HepG2 (cell line): ENCODE measurements at regions not wholly inside any gene's neighbourhood (a gene's known extent, or its start where the extent isn't known, plus 50 kb on each side); places are given as distances from the start of the nearest gene placed in this dataset.

Experiments
- ATAC-seq: fragments of 200-7000 bp; cut with Tn5 transposase; 3 replicates; pipeline ENCODE4 v1.9.1; 2020; ENCODE audit warnings: mild to moderate bottlenecking, moderate library complexity
- BruUV-seq: library from RNA; stranded (reverse); fragments of 400-500 nt; replicated peaks from 2 replicates; lab custom pipeline; 2021; lab: Mats Ljungman, UMichigan
- CTCF ChIA-PET: fragments of 300-600 bp; formaldehyde crosslinking; extraction: SDS; loops from one replicate; lab custom pipeline; 2021; ENCODE audit warnings: low total read pairs, inconsistent platforms, low intra/inter-chr PET ratio; lab: Yijun Ruan, JAX
- POLR2A ChIA-PET: fragments of 350-600 bp; sonication (Branson Sonifier 250); formaldehyde crosslinking; loops from one replicate; lab custom pipeline; 2020; ENCODE audit warnings: antibody characterized with exemption, inconsistent platforms; lab: Yijun Ruan, JAX
- DNase-seq: peaks from one replicate; pipeline ENCODE4 v3.0.0-alpha.2; 2015; ENCODE audit warnings: low spot score
- FAIRE-seq: peaks from 3 replicates; lab custom pipeline; 2011; peaks lifted over from hg19 to GRCh38; lab: Jason Lieb, UNC
- H2AFZ ChIP-seq: one replicate; pipeline ENCODE4 v1.6.1; 2011; ENCODE audit warnings: low read length, inconsistent platforms
- H3K27ac ChIP-seq: fragments of 300-600 bp; 3 replicates; pipeline ENCODE4 v1.8.0; 2011; ENCODE audit warnings: mixed run types, mild to moderate bottlenecking, mixed read lengths, low read length, inconsistent platforms; ENCODE audit not compliant: insufficient read depth; ENCODE audit errors: extremely low read length
- H3K27me3 ChIP-seq, 2 experiments: fragments of 200-600 bp in 1 of 2; 2 replicates in 1 of 2; 3 replicates in 1 of 2; pipeline versions ENCODE4 v1.6.0 to v1.8.0; 2011; ENCODE audit warnings: low read length in 2 of 2, mild to moderate bottlenecking in 2 of 2, moderate library complexity in 2 of 2, inconsistent platforms in 1 of 2; ENCODE audit not compliant: insufficient read depth in 2 of 2, control insufficient read depth in 1 of 2
- H3K36me3 ChIP-seq, 2 experiments: fragments of 200-600 bp in 1 of 2; replicated peaks in 1 of 2; 2 replicates in 1 of 2; 3 replicates in 1 of 2; pipeline versions ENCODE4 v1.5.1 to v1.8.0; 2011; ENCODE audit warnings: low read length in 2 of 2, inconsistent platforms in 1 of 2; ENCODE audit not compliant: insufficient read depth in 2 of 2, control insufficient read depth in 1 of 2
- H3K4me1 ChIP-seq: 2 replicates; pipeline ENCODE4 v1.5.1; 2012; ENCODE audit warnings: low read length, inconsistent platforms; ENCODE audit not compliant: insufficient read depth
- H3K4me2 ChIP-seq: 2 replicates; pipeline ENCODE4 v1.6.0; 2011; ENCODE audit warnings: low read depth, low read length, inconsistent platforms
- H3K4me3 ChIP-seq, 3 experiments: fragments of 200-600 bp in 1 of 3; sonication (generic), shearing (Covaris generic) in 1 of 3; replicated peaks in 1 of 3; 2 replicates each; pipeline ENCODE4 v1.5.1; 2011 to 2016; ENCODE audit warnings: low read length in 3 of 3, inconsistent platforms in 2 of 3, low read depth in 2 of 3, mild to moderate bottlenecking in 2 of 3, control low read depth in 1 of 3, mixed read lengths in 1 of 3; ENCODE audit not compliant: insufficient read depth in 1 of 3
- H3K79me2 ChIP-seq: one replicate; pipeline ENCODE4 v1.6.1; 2011; ENCODE audit warnings: low read length, inconsistent platforms; ENCODE audit not compliant: insufficient read depth
- H3K9ac ChIP-seq: 2 replicates; pipeline ENCODE4 v1.6.0; 2011; ENCODE audit warnings: mild to moderate bottlenecking, low read depth, low read length, inconsistent platforms; ENCODE audit not compliant: insufficient read depth
- H3K9me3 ChIP-seq: 2 replicates; pipeline ENCODE4 v1.5.1; 2012; ENCODE audit warnings: mild to moderate bottlenecking, low read length
- H4K20me1 ChIP-seq: 2 replicates; pipeline ENCODE4 v1.6.0; 2011; ENCODE audit warnings: inconsistent platforms, mild to moderate bottlenecking, low read length, moderate library complexity; ENCODE audit not compliant: insufficient read depth
- HNF4A ChIP-seq: sonication (generic); formaldehyde crosslinking; IDR thresholded peaks from 2 replicates; pipeline ENCODE4 v1.4.0; 2020; ENCODE audit warnings: missing genetic modification reagents
- ZNF253 ChIP-seq: sonication (generic); formaldehyde crosslinking; IDR thresholded peaks from 2 replicates; pipeline ENCODE4 v1.8.0; 2022; ENCODE audit warnings: mild to moderate bottlenecking, missing genetic modification reagents, borderline replicate concordance
- ZNF431 ChIP-seq: sonication (generic); formaldehyde crosslinking; IDR thresholded peaks from 2 replicates; pipeline ENCODE4 v1.9.0; 2022; ENCODE audit warnings: missing genetic modification reagents, low read depth, mild to moderate bottlenecking, borderline replicate concordance
- ZNF816 ChIP-seq: sonication (generic); formaldehyde crosslinking; IDR thresholded peaks from 2 replicates; pipeline ENCODE4 v1.8.0; 2022; ENCODE audit warnings: missing genetic modification reagents, mild to moderate bottlenecking, borderline replicate concordance
- WGBS: methylation state at CpG from one replicate; pipeline ENCODE4 v1.1.6; 2017; ENCODE audit warnings: low lambda C conversion rate; 5-methylcytosine and 5-hydroxymethylcytosine counted together
- in situ Hi-C: cut with HindIII; loops from 2 replicates; pipeline ENCODE4 v1.10.0; 2017; ENCODE audit warnings: low pct_unique_long_range_greater_than_20kb; ENCODE audit not compliant: extremely low pct_ligation_motif_present
- intact Hi-C: fragments of 100-400 bp; cut with micrococcal nuclease; formaldehyde crosslinking; loops from one replicate; pipeline ENCODE4 v1.10.0; 2022; ENCODE audit not compliant: unreplicated experiment
- TF ChIP-seq, protein P1 (sequence below): IDR thresholded peaks from 2 replicates; pipeline ENCODE4 v1.6.1; 2016
- TF ChIP-seq, protein P2 (sequence below): sonication (generic); formaldehyde crosslinking; IDR thresholded peaks from 2 replicates; pipeline ENCODE4 v1.9.0; 2021; ENCODE audit warnings: missing genetic modification reagents, borderline replicate concordance
- TF ChIP-seq, protein P3 (sequence below): sonication (generic); formaldehyde crosslinking; IDR thresholded peaks from 2 replicates; pipeline ENCODE4 v1.5.0; 2020; ENCODE audit warnings: missing genetic modification reagents

GRCh38 chr3:34889641-34890040, 749.7 kb upstream of the ARPP21 start:
- Histone ChIP-seq H3K4me1 (no peaks in the 10 kb centered on the region), H3K27ac (no peak overlapping the region), H3K9ac (no peak overlapping the region), H3K9me3 (peaks cover 26% of the 10 kb centered on the region), H3K79me2 (no peaks in the 10 kb centered on the region), H3K4me3 (no peak overlapping the region), H2AFZ (no peak overlapping the region), H3K4me2 (no peak overlapping the region), H3K36me3 (no peaks in the 10 kb centered on the region), H3K27me3 (no peaks in the 10 kb centered on the region), H4K20me1 (no peaks in the 10 kb centered on the region)
- no peak for DNase-seq
- no peak for ATAC-seq
- no TSS peak for BruUV-seq
- FAIRE-seq: no peak
- ChIA-PET POLR2A (no interaction called here), CTCF (no interaction called here)
- intact Hi-C loops: no loop called here
- TF ChIP-seq, protein P1, sequence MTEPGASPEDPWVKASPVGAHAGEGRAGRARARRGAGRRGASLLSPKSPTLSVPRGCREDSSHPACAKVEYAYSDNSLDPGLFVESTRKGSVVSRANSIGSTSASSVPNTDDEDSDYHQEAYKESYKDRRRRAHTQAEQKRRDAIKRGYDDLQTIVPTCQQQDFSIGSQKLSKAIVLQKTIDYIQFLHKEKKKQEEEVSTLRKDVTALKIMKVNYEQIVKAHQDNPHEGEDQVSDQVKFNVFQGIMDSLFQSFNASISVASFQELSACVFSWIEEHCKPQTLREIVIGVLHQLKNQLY (CRISPR knock-in tag): no peak
- TF ChIP-seq HNF4A (CRISPR knock-in tag) (no peak), ZNF431 (CRISPR knock-in tag) (no peak), ZNF253 (no peak), ZNF816 (CRISPR knock-in tag) (no peak)
- TF ChIP-seq, protein P2, sequence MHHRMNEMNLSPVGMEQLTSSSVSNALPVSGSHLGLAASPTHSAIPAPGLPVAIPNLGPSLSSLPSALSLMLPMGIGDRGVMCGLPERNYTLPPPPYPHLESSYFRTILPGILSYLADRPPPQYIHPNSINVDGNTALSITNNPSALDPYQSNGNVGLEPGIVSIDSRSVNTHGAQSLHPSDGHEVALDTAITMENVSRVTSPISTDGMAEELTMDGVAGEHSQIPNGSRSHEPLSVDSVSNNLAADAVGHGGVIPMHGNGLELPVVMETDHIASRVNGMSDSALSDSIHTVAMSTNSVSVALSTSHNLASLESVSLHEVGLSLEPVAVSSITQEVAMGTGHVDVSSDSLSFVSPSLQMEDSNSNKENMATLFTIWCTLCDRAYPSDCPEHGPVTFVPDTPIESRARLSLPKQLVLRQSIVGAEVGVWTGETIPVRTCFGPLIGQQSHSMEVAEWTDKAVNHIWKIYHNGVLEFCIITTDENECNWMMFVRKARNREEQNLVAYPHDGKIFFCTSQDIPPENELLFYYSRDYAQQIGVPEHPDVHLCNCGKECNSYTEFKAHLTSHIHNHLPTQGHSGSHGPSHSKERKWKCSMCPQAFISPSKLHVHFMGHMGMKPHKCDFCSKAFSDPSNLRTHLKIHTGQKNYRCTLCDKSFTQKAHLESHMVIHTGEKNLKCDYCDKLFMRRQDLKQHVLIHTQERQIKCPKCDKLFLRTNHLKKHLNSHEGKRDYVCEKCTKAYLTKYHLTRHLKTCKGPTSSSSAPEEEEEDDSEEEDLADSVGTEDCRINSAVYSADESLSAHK: no peak
- TF ChIP-seq, protein P3, sequence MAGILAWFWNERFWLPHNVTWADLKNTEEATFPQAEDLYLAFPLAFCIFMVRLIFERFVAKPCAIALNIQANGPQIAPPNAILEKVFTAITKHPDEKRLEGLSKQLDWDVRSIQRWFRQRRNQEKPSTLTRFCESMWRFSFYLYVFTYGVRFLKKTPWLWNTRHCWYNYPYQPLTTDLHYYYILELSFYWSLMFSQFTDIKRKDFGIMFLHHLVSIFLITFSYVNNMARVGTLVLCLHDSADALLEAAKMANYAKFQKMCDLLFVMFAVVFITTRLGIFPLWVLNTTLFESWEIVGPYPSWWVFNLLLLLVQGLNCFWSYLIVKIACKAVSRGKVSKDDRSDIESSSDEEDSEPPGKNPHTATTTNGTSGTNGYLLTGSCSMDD (CRISPR knock-in tag): no peak
- 0% methylated on average over 2 of the region's 2 CpGs for WGBS
- in situ Hi-C loops: no loop called here
